NCI-H748 treated with DMSO at 0.1 percent for 48 hours (cell line): ENCODE measurements at regions not wholly inside any gene's neighbourhood (a gene's known extent, or its start where the extent isn't known, plus 50 kb on each side); places are given as distances from the start of the nearest gene placed in this dataset.
"Not testable (repeated sequence)": the region's sequence is repeated elsewhere in the genome, so short reads cannot be mapped to it uniquely, and the experiment has no call there.

Experiments used
- DNase-seq: peaks from one replicate; lab custom pipeline; 2025; lab: John Stamatoyannopoulos, UW

DNA sequence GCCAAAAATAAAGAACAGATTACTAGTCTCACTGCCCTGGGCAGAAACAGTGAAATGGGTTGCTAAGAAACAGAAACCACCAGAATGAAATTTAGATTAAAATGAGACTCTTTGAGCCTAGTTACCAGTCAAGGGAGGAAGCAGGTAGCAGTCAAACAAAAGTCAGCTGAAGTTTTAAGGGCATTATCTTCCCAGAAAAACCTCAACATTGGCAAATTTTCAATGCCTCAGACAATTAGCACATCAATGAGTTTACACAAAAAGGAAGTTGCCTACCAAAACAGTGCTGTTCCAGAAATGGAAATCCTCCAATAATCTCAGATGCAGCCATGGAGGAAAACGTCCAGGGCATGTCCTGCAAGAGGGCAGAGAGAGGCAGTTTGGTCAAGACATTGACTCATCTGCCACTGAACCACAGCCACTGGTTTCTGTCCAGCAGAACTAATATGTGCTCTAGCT is 399.7 kb upstream of the ADGRB3 start:
- DNase-seq = no peak

DNA sequence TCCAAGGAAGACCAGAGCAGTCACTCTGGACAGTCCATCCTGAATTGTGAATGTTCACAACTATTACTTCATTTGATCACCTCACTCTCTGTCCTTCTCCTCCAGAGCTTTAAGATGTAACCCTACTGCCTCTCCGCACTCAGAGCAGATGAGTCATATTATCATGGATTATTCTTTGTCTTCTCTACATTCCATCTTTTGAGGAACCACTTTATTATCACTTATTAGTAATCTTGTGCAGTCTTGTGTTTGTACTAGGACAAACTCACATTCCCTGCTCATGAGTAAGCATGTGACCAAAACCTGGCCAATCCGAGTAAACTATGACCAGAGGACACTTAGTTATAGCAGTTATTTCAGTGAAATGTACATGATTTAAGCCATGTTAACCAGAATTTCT is 401.5 kb upstream of the ADGRB3 start:
- DNase-seq = no peak

DNA sequence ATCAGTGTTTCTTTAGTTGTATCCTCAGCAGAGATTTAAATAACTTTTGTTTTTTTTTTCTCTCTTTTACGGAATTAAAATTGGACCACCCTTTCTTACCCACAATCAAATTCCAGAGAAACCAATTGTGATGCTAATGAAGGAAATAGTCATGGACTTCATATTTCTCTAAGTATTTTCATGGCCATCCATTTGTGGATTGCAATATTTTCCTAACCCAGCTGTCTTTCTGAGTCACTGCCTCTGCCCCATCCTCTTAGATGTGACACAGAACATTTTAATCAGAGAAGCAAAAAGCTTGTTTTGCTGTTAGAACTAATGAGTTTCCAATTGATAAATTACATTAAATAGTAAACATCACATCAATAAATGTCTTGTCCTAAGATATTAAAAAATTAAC is 405.5 kb upstream of the ADGRB3 start:
- no peak for DNase-seq

- peak; percentile 36 for DNase-seq
Observed at GRCh38 chr6:68226460-68226859, 408.6 kb upstream of the ADGRB3 start.

DNA sequence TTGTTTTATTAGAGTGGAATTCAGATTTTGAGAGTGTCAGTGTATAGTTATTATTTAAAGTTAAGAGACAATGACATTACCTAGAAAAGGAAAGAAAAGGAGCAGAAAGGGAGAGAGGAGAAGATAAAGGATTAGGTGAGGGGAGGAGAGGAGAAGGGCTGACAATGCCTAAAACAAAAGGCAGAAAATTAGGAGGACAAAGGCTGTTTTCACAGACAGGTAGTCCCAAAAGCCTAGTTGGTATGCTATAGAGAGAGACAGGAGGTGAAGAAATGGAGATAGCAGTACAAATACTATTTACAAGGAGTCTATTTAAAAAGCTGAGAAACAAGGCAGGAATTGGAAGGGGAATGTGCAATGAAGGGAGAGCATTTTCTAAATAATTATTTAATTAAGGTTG is 409.4 kb upstream of the ADGRB3 start:
- DNase-seq = no peak

- no peak for DNase-seq
Observed at GRCh38 chr6:68211242-68211795, 423.8 kb upstream of the ADGRB3 start.

GRCh38 chr6:68207612-68208011 is 427.5 kb upstream of the ADGRB3 start:
- not testable (repeated sequence) for DNase-seq

- DNase-seq = no peak
Observed at GRCh38 chr6:68200929-68201328, 434.2 kb upstream of the ADGRB3 start.

DNA sequence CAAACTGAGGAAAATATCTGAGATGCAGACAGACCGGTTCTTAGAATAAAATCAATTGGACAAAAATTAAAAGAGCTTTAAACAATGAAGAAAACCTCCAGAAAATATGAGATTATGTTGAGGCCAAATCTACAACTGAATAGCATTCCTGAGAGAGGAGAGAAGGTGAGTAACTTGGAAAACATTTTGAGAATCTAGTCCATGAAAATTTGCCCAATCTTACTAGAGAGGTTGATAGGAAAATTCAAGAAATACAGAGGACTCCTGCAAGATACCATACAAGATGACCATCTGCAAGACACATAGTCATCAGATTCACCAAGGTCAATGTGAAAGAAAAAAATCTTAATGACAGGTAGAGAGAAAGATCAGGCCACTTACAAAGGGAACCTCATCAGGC is 437.7 kb upstream of the ADGRB3 start:
- no peak for DNase-seq

DNA sequence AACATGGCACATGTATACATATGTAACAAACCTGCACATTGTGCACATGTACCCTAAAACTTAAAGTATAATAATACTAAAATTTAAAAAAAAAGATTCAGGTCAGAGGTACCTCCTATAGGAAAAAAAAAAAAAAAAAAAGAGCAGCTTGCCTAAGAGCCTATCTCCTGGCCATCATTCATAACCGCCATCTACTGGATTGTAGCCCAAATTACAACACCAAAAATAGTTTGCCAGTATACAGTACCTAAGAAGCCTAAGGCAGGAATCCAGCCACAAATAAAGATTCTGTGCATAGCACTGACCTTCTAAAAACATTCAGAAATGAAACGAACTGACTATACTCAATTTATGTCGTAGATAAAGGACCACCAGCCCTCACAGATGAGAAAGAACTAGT is 438.4 kb upstream of the ADGRB3 start:
- DNase-seq = no peak

DNA sequence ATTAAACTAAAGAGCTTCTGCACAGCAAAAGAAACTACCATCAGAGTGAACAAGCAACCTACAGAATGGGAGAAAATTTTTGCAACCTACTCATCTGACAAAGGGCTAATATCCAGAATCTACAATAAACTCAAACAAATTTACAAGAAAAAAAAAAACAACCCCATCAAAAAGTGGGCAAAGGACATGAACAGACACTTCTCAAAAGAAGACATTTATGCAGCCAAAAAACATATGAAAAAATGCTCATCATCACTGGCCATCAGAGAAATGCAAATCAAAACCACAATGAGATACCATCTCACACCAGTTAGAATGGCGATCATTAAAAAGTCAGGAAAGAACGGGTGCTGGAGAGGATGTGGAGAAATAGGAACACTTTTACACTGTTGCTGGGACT is 439.3 kb upstream of the ADGRB3 start:
- DNase-seq = not testable (repeated sequence)

DNA sequence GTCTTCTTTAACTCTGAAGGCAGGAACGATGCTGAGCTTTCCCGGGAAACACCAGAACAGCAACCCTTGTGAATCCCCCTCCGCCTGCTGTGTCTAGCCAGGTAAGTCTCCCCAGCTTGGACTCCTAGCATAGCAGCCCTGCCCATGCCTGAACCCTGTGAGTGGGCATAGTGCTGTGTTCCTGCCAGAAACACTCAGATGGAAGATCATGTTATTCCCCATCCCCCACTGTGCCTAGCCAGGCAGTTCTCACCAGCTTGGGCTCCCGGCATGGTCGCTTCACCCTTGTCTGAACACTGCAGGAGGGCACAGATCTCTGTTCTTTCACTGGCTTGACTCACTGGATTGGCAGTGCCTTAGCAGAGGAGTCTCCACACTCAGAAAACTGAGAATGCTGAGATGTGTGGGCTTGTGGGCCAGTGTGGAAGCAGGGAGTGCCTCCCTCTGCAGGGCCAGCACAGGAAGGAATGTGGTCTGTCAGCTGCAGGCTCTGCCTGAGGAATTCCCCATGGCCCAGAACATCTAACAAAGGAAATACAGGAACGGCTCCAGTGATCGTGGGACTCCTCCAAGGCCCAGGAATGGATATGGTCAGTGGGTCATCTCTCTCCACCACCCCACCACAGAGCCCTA is 440.1 kb upstream of the ADGRB3 start:
- DNase-seq = no peak

DNA sequence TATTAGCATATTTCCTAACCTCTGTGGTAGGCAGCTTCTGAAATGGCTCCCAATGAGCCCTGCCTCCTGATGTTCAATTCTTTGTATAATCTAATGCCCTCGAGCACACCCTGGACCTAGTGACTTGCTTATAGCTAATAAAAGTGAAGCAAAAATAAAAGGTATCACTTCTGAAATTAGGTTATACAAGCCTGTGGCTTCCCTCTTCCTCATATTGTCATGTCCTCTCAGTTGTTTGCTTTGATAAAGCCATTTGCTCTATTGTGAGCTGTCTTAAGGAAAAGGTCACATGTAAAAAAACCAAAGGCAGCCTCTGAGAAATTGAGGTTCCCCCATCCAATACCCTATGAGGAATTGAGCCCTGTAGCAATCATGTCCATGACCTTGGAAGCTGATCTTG is 442.1 kb upstream of the ADGRB3 start:
- no peak for DNase-seq

DNA sequence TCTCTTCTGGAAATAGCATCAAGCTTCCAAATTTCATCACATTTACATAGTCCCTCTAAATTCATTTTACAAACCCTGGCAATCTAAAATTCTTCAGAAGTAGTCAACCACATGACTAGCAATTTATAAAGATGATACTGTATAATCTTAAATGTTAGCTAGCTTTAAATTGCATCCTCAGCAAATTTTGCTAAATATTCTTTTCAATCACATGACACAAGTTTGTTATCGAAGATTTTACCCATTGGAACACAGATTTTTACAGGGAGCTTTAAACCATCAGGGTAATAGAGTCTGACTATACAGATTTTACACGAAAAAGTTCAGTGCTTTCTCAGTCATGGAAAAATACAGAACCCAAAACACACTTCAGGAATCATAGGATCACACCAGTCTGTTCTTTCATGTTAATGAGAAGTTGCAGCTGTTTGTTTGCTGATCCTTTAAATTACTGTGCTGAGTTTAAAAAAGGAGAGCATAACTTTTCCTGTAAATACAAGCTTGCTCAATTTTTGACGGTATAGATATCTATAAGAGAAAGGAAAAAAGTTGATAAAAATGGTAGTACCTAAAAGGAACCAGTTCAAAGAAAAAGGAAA is 445.8 kb upstream of the ADGRB3 start:
- no peak for DNase-seq

DNA sequence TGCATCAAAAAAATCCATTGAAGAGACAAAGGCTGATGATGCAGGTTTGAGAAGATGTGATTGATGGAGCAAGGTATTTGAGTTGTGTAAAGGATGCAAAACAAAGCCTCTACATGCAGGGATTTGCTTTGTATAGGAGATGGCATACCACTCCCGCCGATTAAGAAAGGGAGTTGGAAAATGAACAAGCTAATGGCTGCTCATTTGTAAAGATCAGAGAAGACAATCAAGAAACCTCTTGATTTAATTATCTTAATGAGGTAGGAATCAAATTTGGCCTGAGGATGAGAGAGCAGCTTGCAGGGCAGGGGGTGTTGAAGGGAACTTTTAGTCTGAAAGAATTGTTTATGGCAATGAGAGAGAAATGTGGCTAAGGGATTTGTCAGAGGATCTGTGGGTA is 448.2 kb upstream of the ADGRB3 start:
- DNase-seq = no peak

DNA sequence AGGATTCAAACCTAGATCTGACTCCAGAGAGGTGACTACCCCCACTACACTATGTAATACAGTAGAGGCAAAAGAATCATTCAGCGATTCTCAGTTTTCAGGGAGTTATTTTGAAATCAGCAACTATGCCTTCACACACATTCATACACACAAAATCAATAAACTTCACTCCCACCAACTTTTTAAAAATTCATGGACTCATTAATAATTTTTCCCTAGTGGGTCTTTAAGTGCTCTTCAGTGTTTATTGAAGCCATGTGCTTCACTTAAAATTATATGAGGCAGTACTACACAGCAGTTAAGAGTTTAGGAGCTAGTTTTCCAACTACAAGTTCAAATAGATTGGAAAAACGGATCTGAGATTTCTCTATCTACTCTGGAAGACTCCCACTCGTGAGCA is 452.7 kb upstream of the ADGRB3 start:
- no peak for DNase-seq

- DNase-seq = not testable (repeated sequence)
Observed at GRCh38 chr6:68181027-68181426, 454.1 kb upstream of the ADGRB3 start.

DNA sequence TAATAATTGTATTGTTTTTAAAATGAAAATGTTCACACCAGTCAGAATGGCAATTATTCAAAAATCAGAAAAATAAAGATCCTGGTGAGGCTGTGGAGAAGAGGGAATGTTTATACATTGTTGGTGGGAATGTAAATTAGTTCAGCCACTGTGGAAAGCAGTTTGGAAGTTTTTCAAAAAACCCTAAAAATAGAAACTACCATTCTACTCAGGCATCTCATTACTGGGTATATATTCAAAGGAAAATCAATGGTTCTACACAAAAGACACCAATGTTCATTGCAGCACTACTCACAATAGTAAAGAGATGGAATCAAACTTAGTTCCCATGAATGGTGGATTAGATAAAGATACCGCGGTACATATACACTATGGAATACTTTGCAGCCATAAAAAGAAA is 461.5 kb upstream of the ADGRB3 start:
- no peak for DNase-seq

DNA sequence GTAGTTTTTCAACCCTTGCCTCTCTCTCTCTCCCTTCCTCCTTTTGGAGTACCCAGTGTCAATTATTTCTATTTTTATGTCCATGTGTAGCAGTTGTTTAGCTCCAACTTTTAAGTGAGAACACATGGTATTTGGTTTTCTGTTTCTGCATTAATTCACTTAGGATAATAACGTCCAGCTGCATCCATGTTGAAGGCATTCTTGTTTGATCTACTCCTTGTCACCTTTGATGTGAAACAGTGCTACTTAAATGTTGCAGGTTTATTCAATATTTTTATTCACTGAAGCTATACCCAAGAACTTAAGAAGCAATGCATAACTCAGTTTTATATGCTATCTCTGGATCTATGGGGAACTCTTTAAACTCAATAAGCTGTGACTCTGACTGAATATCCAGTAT is 465.2 kb upstream of the ADGRB3 start:
- DNase-seq = no peak

DNA sequence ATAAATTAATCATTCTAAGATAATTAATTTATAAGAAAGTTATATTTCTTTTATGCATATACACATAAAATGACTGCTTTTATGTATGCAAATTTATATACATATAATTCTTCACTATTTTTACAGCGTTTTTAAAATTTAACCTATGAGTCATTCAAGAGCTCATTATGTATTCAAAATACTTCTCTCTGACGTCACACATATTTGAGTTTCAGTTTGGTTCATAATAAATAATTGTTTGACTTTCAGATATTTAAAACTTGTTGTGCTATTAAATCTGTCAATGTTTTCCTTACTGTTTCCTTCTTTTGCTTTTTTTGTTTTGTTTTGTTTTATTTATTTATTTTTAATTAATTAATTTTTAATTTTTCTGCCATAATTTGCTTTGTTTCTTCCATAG is 467.5 kb upstream of the ADGRB3 start:
- DNase-seq = no peak

DNA sequence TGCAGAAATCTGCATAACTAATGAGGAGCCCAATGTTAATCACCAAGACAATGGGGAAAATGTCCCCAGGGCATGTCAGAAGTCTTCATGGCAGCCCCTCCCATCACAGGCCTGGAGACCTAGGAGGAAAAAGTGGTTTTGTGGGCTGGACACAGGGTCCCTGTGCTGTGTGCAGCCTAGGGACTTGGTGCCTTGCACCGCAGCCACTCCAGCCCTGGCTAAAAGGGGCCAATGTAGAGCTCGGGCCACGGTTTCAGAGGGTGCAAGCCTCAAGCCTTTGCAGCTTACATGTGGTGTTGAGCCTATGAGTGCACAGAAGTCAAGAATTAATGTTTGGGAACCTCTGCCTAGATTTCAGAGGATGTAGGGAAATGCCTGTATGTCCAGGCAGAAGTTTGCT is 474.3 kb upstream of the ADGRB3 start:
- DNase-seq = not testable (repeated sequence)

GRCh38 chr6:68160348-68160747 is 474.7 kb upstream of the ADGRB3 start:
- DNase-seq = no peak

- DNase-seq = no peak
Observed at GRCh38 chr6:68159433-68159832, 475.6 kb upstream of the ADGRB3 start.

DNA sequence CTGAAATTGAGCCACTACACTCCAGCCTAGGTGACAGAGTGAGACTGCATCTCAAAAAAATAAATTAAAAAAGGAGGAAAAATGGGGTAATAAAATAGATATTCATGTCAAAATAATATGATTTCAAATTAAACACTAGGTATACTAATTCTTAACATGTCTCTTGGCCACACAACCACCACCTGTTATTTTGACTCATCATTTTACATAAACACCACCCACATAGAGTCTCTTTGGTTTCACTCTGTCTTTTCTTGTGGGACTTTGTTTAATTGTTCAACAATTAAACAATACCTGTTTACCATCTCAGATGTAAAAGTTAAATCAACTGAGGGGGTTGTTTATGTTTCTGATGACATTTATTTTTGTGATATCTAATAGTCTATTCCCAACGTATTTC is 476.8 kb upstream of the ADGRB3 start:
- DNase-seq = no peak
